Keratinocyte (primary cell): ENCODE measurements at regions not wholly inside any gene's neighbourhood (a gene's known extent, or its start where the extent isn't known, plus 50 kb on each side); places are given as distances from the start of the nearest gene placed in this dataset.

Source experiments
- DNase-seq: peaks from one replicate; pipeline ENCODE4 v3.0.0-alpha.2; 2011; ENCODE audit warnings: low read depth, missing footprints, low spot score
- FAIRE-seq: peaks from 2 replicates; lab custom pipeline; 2011; peaks lifted over from hg19 to GRCh38; lab: Jason Lieb, UNC
- H2AFZ ChIP-seq: 2 replicates; pipeline ENCODE4 v1.6.0; 2012; ENCODE audit warnings: low read length, control low read depth, inconsistent platforms; ENCODE audit not compliant: control insufficient read depth
- H3K27ac ChIP-seq: 2 replicates; pipeline ENCODE4 v1.5.1; 2011; ENCODE audit warnings: low read length; ENCODE audit not compliant: control insufficient read depth, insufficient read depth
- H3K27me3 ChIP-seq: 3 replicates; pipeline ENCODE4 v1.6.0; 2011; ENCODE audit warnings: low read length; ENCODE audit not compliant: control insufficient read depth, insufficient read depth; ENCODE audit errors: extremely low read depth
- H3K36me3 ChIP-seq, 2 experiments: 2 replicates in 1 of 2; 3 replicates in 1 of 2; pipeline ENCODE4 v1.5.1; 2011; ENCODE audit warnings: low read length in 2 of 2, mild to moderate bottlenecking in 1 of 2; ENCODE audit not compliant: control insufficient read depth in 2 of 2, insufficient read depth in 2 of 2; ENCODE audit errors: extremely low read depth in 1 of 2
- H3K4me1 ChIP-seq: 3 replicates; pipeline ENCODE4 v1.5.1; 2011; ENCODE audit warnings: low read length; ENCODE audit not compliant: control insufficient read depth, insufficient read depth; ENCODE audit errors: extremely low read depth
- H3K4me2 ChIP-seq: 3 replicates; pipeline ENCODE4 v1.6.0; 2011; ENCODE audit warnings: low read depth, low read length; ENCODE audit not compliant: control insufficient read depth, insufficient read depth; ENCODE audit errors: extremely low read depth
- H3K4me3 ChIP-seq, 3 experiments: fragments of 200-600 bp in 1 of 3; sonication (generic) in 1 of 3; 2 replicates in 2 of 3; 3 replicates in 1 of 3; pipeline ENCODE4 v1.5.1; 2011 to 2016; ENCODE audit warnings: low read length in 3 of 3, mild to moderate bottlenecking in 3 of 3, control low read depth in 2 of 3, inconsistent platforms in 1 of 3, low read depth in 1 of 3, mixed read lengths in 1 of 3, mixed run types in 1 of 3, moderate library complexity in 1 of 3; ENCODE audit not compliant: control insufficient read depth in 2 of 3, insufficient read depth in 2 of 3; ENCODE audit errors: extremely low read depth in 1 of 3
- H3K79me2 ChIP-seq: 2 replicates; pipeline ENCODE4 v1.6.0; 2012; ENCODE audit warnings: low read length; ENCODE audit not compliant: control insufficient read depth, insufficient read depth
- H3K9ac ChIP-seq: 3 replicates; pipeline ENCODE4 v1.6.0; 2011; ENCODE audit warnings: low read length; ENCODE audit not compliant: control insufficient read depth, insufficient read depth; ENCODE audit errors: extremely low read depth
- H3K9me1 ChIP-seq: 3 replicates; pipeline ENCODE4 v1.6.0; 2011; ENCODE audit warnings: low read length; ENCODE audit not compliant: control insufficient read depth, insufficient read depth; ENCODE audit errors: extremely low read depth
- H3K9me3 ChIP-seq: 2 replicates; pipeline ENCODE4 v1.5.1; 2012; ENCODE audit warnings: low read depth, low read length; ENCODE audit not compliant: control insufficient read depth
- H4K20me1 ChIP-seq: 3 replicates; pipeline ENCODE4 v1.6.0; 2011; ENCODE audit warnings: low read length; ENCODE audit not compliant: control insufficient read depth, insufficient read depth; ENCODE audit errors: extremely low read depth
- EZH2 ChIP-seq: IDR thresholded peaks from one replicate; pipeline ENCODE4 v1.6.1; 2012; ENCODE audit warnings: inconsistent platforms, mild to moderate bottlenecking, low read length, moderate library complexity
- dilution Hi-C: fragments of 300-500 bp; cut with MboI; formaldehyde crosslinking; loops from one replicate; pipeline ENCODE4 v1.7.0; 2020; ENCODE audit warnings: low sequenced_read_pairs; ENCODE audit not compliant: extremely low pct_ligation_motif_present
- TF ChIP-seq, protein P1 (sequence below), 3 experiments: IDR thresholded peaks in 1 of 3; conservative IDR thresholded peaks in 1 of 3; optimal IDR thresholded peaks in 1 of 3; 2 replicates in 2 of 3; 3 replicates in 1 of 3; pipeline versions ENCODE3 to v1.5.1; 2011; ENCODE audit warnings: low read length in 3 of 3, mild to moderate bottlenecking in 3 of 3, moderate library complexity in 2 of 3, control low read depth in 1 of 3, inconsistent platforms in 1 of 3; ENCODE audit not compliant: insufficient read depth in 2 of 3; ENCODE audit errors: extremely low read depth in 1 of 3

DNA sequence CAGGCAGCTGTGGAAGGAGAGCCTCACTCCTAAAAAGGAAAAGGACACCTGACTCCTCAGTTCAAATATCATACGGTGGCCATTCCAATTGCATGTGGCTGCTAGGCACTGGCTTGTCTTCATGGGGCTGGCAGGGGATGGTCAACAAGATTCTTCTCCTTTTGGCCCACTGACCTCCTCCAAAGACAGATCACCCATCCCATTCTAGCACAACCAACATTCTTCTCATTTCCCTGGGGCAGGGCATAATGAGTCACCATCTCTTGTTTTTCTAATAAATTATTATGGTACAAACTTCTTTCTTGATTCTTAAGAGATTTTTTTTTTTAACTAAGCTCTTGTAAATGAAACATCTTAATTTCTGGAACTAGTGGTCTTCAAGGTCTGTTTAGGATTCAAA, 136.7 kb upstream of the NBEA start:
- Histone ChIP-seq H3K79me2 (no peaks in the 10 kb centered on the region), H3K9ac (no peak overlapping the region), H3K9me1 (no peaks in the 10 kb centered on the region), H3K27ac (no peak overlapping the region), H3K36me3 (no peaks in the 10 kb centered on the region), H3K4me3 (no peak overlapping the region), H2AFZ (no peak overlapping the region), H3K4me2 (no peak overlapping the region), H3K9me3 (no peaks in the 10 kb centered on the region), H3K4me1 (no peaks in the 10 kb centered on the region), H4K20me1 (no peaks in the 10 kb centered on the region), H3K27me3 (no peaks in the 10 kb centered on the region)
- dilution Hi-C loops: no loop called here
- FAIRE-seq: no peak
- TF ChIP-seq, protein P1, sequence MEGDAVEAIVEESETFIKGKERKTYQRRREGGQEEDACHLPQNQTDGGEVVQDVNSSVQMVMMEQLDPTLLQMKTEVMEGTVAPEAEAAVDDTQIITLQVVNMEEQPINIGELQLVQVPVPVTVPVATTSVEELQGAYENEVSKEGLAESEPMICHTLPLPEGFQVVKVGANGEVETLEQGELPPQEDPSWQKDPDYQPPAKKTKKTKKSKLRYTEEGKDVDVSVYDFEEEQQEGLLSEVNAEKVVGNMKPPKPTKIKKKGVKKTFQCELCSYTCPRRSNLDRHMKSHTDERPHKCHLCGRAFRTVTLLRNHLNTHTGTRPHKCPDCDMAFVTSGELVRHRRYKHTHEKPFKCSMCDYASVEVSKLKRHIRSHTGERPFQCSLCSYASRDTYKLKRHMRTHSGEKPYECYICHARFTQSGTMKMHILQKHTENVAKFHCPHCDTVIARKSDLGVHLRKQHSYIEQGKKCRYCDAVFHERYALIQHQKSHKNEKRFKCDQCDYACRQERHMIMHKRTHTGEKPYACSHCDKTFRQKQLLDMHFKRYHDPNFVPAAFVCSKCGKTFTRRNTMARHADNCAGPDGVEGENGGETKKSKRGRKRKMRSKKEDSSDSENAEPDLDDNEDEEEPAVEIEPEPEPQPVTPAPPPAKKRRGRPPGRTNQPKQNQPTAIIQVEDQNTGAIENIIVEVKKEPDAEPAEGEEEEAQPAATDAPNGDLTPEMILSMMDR (optimal IDR thresholded peaks at IDR 0.05 in 1 of 3, IDR thresholded peaks at IDR 0.05 in 1 of 3, conservative IDR thresholded peaks at IDR 0.05 in 1 of 3; ENCODE audit: extremely low read depth in 1 of 3, insufficient read depth in 2 of 3, low read length in 3 of 3): no peak
- no peak for TF ChIP-seq EZH2
- no peak for DNase-seq

DNA sequence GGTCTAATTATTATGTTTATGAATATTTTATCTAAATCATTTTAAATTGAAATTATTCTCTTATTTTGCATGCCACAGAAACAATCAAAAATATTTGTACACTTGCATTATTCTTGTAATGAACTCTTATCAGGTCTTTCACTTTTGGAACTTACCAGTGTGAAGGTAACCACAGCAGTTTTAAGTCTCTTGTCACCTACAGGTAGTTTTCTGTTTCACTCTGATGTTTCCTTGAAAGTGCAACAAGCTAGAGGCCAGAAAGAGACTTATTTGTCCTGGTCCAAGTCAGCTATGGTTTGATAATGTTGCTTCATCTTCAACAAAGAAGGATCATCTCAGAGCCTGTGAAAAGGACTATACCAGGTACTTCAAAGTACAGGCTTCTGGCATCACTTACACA, 133.4 kb upstream of the NBEA start:
- H3K27me3 ChIP-seq: no peaks in the 10 kb centered on the region
- no peaks in the 10 kb centered on the region for H3K4me1 ChIP-seq
- H3K27ac ChIP-seq: no peak overlapping the region
- no peak overlapping the region for H3K4me3 ChIP-seq
- TF ChIP-seq EZH2: no peak
- TF ChIP-seq, protein P1 (optimal IDR thresholded peaks at IDR 0.05 in 1 of 3, IDR thresholded peaks at IDR 0.05 in 1 of 3, conservative IDR thresholded peaks at IDR 0.05 in 1 of 3; ENCODE audit: extremely low read depth in 1 of 3, insufficient read depth in 2 of 3, low read length in 3 of 3): no peak
- no peak overlapping the region for H2AFZ ChIP-seq
- no peak overlapping the region for H3K4me2 ChIP-seq
- H4K20me1 ChIP-seq: no peaks in the 10 kb centered on the region
- H3K79me2 ChIP-seq: no peaks in the 10 kb centered on the region
- DNase-seq (no peak), FAIRE-seq (no peak)
- H3K9me1 ChIP-seq: no peaks in the 10 kb centered on the region
- no peak overlapping the region for H3K9ac ChIP-seq
- no peaks in the 10 kb centered on the region for H3K36me3 ChIP-seq
- dilution Hi-C loops: no loop called here
- H3K9me3 ChIP-seq: no peaks in the 10 kb centered on the region
